WTC11 (cell line): ENCODE measurements at regions not wholly inside any gene's neighbourhood (a gene's known extent, or its start where the extent isn't known, plus 50 kb on each side); places are given as distances from the start of the nearest gene placed in this dataset.

Source experiments
- ATAC-seq: fragments of 200-7000 bp; cut with Tn5 transposase; 2 replicates; pipeline ENCODE4 v1.10.0; 2021; ENCODE audit warnings: mild to moderate bottlenecking, moderate library complexity
- CTCF ChIA-PET: fragments of 300-600 bp; sonication (Branson Sonifier 250); formaldehyde crosslinking; loops from one replicate; lab custom pipeline; 2021; ENCODE audit warnings: antibody characterized with exemption; lab: Charles Lee
- POLR2A ChIA-PET: fragments of 350-600 bp; sonication (Branson Sonifier 250); formaldehyde crosslinking; loops from one replicate; lab custom pipeline; 2021; ENCODE audit warnings: antibody characterized with exemption; lab: Charles Lee
- DNase-seq: peaks from one replicate; pipeline ENCODE4 v3.0.0; 2021; ENCODE audit warnings: low spot score
- H3K27ac Mint-ChIP-seq: 2 replicates; pipeline ENCODE4 v1.8.0; 2021; ENCODE audit warnings: mixed read lengths
- H3K27me3 Mint-ChIP-seq: 2 replicates; pipeline ENCODE4 v1.8.0; 2021; ENCODE audit warnings: low read depth, mild to moderate bottlenecking, moderate library complexity, mixed read lengths
- H3K36me3 Mint-ChIP-seq: 2 replicates; pipeline ENCODE4 v1.8.0; 2021; ENCODE audit warnings: mixed read lengths
- H3K4me1 Mint-ChIP-seq: 2 replicates; pipeline ENCODE4 v1.8.0; 2022; ENCODE audit warnings: mixed read lengths
- H3K4me3 Mint-ChIP-seq: 2 replicates; pipeline ENCODE4 v1.8.0; 2021; ENCODE audit warnings: mild to moderate bottlenecking, moderate library complexity, mixed read lengths
- H3K9me3 Mint-ChIP-seq: 2 replicates; pipeline ENCODE4 v1.8.0; 2021; ENCODE audit warnings: mixed read lengths
- ATF1 ChIP-seq: sonication (generic); formaldehyde crosslinking; IDR thresholded peaks from 2 replicates; pipeline ENCODE4 v1.8.1; 2023; ENCODE audit warnings: mild to moderate bottlenecking, moderate library complexity, missing genetic modification reagents
- E2F4 ChIP-seq: sonication (generic); formaldehyde crosslinking; IDR thresholded peaks from 2 replicates; pipeline ENCODE4 v1.8.1; 2022; ENCODE audit warnings: low read depth, mild to moderate bottlenecking, moderate library complexity, missing genetic modification reagents, borderline replicate concordance
- ELF4 ChIP-seq: sonication (generic); formaldehyde crosslinking; IDR thresholded peaks from 2 replicates; pipeline ENCODE4 v1.8.1; 2022; ENCODE audit warnings: low read depth, mild to moderate bottlenecking, moderate library complexity, missing genetic modification reagents
- ESRRA ChIP-seq: sonication (generic); formaldehyde crosslinking; IDR thresholded peaks from 2 replicates; pipeline ENCODE4 v1.8.1; 2022; ENCODE audit warnings: mild to moderate bottlenecking, missing genetic modification reagents, borderline replicate concordance
- GRHL2 ChIP-seq: fragments of 250-450 bp; sonication (Bioruptor Pico); IDR thresholded peaks from 2 replicates; pipeline ENCODE4 v1.8.0; 2022; ENCODE audit warnings: mild to moderate bottlenecking, moderate library complexity; ENCODE audit not compliant: insufficient replicate concordance, severe bottlenecking
- GTF2I ChIP-seq: fragments of 250-450 bp; sonication (Bioruptor Pico); conservative IDR thresholded peaks from 2 replicates; pipeline ENCODE4 v1.4.0; 2021; ENCODE audit warnings: mild to moderate bottlenecking
- JUN ChIP-seq: sonication (generic); formaldehyde crosslinking; IDR thresholded peaks from 2 replicates; pipeline ENCODE4 v1.8.0; 2023; ENCODE audit warnings: mild to moderate bottlenecking, missing genetic modification reagents
- MXD4 ChIP-seq: fragments of 250-450 bp; sonication (Bioruptor Pico); IDR thresholded peaks from 2 replicates; pipeline ENCODE4 v1.8.0; 2021; ENCODE audit warnings: mild to moderate bottlenecking, moderate library complexity, borderline replicate concordance
- MYBL2 ChIP-seq: sonication (generic); formaldehyde crosslinking; IDR thresholded peaks from 2 replicates; pipeline ENCODE4 v1.8.1; 2023; ENCODE audit warnings: mild to moderate bottlenecking, moderate library complexity, missing genetic modification reagents
- NFE2L1 ChIP-seq: sonication (generic); formaldehyde crosslinking; IDR thresholded peaks from 2 replicates; pipeline ENCODE4 v1.8.1; 2023; ENCODE audit warnings: missing genetic modification reagents
- NR2C2 ChIP-seq: sonication (generic); formaldehyde crosslinking; IDR thresholded peaks from 2 replicates; pipeline ENCODE4 v1.8.0; 2022; ENCODE audit warnings: mild to moderate bottlenecking, missing genetic modification reagents
- NR3C1 ChIP-seq: sonication (generic); formaldehyde crosslinking; conservative IDR thresholded peaks from 2 replicates; pipeline ENCODE4 v1.8.1; 2023; ENCODE audit warnings: low read depth, mild to moderate bottlenecking, missing genetic modification reagents
- SMAD4 ChIP-seq: sonication (generic); formaldehyde crosslinking; IDR thresholded peaks from 2 replicates; pipeline ENCODE4 v1.8.0; 2022; ENCODE audit warnings: mild to moderate bottlenecking, missing genetic modification reagents
- SP1 ChIP-seq: sonication (generic); formaldehyde crosslinking; conservative IDR thresholded peaks from 2 replicates; pipeline ENCODE4 v1.8.1; 2022; ENCODE audit warnings: missing genetic modification reagents
- ZBTB21 ChIP-seq: sonication (generic); formaldehyde crosslinking; IDR thresholded peaks from 2 replicates; pipeline ENCODE4 v1.8.1; 2023; ENCODE audit warnings: mild to moderate bottlenecking, missing genetic modification reagents, borderline replicate concordance
- ZNF423 ChIP-seq: fragments of 250-450 bp; sonication (Bioruptor Pico); IDR thresholded peaks from 2 replicates; pipeline ENCODE4 v2.1.2; 2022; ENCODE audit warnings: mild to moderate bottlenecking, moderate library complexity
- ZNF532 ChIP-seq: fragments of 250-450 bp; sonication (Bioruptor Pico); IDR thresholded peaks from 2 replicates; pipeline ENCODE4 v1.9.0; 2021; ENCODE audit warnings: mild to moderate bottlenecking, borderline replicate concordance
- TF ChIP-seq, protein P1 (sequence below): sonication (generic); formaldehyde crosslinking; IDR thresholded peaks from 2 replicates; pipeline ENCODE4 v1.8.0; 2023; ENCODE audit warnings: mild to moderate bottlenecking, missing genetic modification reagents
- TF ChIP-seq, protein P2 (sequence below): sonication (generic); formaldehyde crosslinking; IDR thresholded peaks from 2 replicates; pipeline ENCODE4 v1.8.1; 2023; ENCODE audit warnings: mild to moderate bottlenecking, missing genetic modification reagents, moderate library complexity

GRCh38 chr3:106570426-106570825 lies 701.6 kb upstream of the CBLB start:
- DNase-seq (no peak), ATAC-seq (no peak)
- no peak overlapping the region for H3K27ac Mint-ChIP-seq
- H3K9me3 Mint-ChIP-seq, result 0 out of 2 replicates have a peak, but pooled peaks cover 4% of the 10 kb centered on the region
- H3K36me3 Mint-ChIP-seq, result no peaks in the 10 kb centered on the region
- TF ChIP-seq SP1 (no peak), NR3C1 (no peak), MXD4 (CRISPR knock-in tag) (no peak), NR2C2 (CRISPR knock-in tag) (no peak), E2F4 (CRISPR knock-in tag) (no peak), ESRRA (CRISPR knock-in tag) (no peak), NFE2L1 (CRISPR knock-in tag) (no peak)
- ChIA-PET CTCF (no interaction called here), POLR2A (no interaction called here)
- H3K27me3 Mint-ChIP-seq, result no peaks in the 10 kb centered on the region
- H3K4me1 Mint-ChIP-seq, result peaks cover 5% of the 10 kb centered on the region; the same call in 1 of the 2 replicates
- H3K4me3 Mint-ChIP-seq, result no peak overlapping the region

DNA sequence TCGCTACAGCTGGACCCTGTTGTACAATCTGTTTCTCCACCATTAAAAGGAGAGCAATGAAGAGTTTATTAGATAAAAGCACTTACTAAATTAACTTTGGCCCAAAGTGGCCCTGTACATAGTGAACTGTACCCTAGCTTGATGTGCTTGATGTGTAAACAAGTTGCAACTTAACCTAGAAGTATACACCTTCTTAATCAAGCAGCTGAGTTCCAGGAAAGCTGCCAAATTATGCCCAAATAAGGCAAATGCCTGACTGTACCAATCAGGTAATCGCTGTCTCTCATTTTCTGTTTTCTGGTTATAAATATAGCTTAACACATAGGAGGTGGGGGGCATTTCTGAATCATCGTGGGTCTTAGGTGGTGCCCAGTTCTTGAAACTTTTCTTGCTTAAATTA lies 704.8 kb upstream of the CBLB start:
- ChIA-PET CTCF (no interaction called here), POLR2A (no interaction called here)
- Mint-ChIP-seq H3K4me1 (peaks cover 2% of the 10 kb centered on the region; the same call in 1 of the 2 replicates), H3K36me3 (no peaks in the 10 kb centered on the region), H3K9me3 (0 out of 2 replicates have a peak, but pooled peaks cover 4% of the 10 kb centered on the region), H3K27me3 (no peaks in the 10 kb centered on the region), H3K4me3 (no peak overlapping the region), H3K27ac (no peak overlapping the region)
- DNase-seq, result no peak
- ATAC-seq, result no peak
- TF ChIP-seq ATF1 (CRISPR knock-in tag) (no peak), MYBL2 (CRISPR knock-in tag) (no peak), SMAD4 (CRISPR knock-in tag) (no peak), ZBTB21 (CRISPR knock-in tag) (no peak)

DNA sequence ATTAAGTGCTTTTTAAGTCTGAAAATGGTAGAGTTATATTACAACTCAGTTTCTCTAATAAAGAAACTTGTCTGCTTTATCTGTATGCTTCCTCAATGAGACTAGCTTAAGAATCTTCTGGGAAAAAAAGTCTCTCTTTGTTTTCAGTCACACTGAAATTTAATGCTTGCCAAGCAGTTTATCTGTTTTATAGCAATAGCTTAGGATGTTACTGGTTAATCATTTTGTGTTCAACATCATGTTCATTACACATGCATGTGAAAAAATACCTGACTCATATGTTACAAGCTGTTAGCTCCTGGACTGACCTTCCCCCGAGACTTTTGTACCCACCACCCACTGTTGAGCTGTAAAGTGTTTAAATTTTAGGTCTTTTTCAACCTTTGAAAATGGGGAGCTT lies 706.2 kb upstream of the CBLB start:
- no peaks in the 10 kb centered on the region for H3K27me3 Mint-ChIP-seq
- TF ChIP-seq ZNF423, result no peak
- TF ChIP-seq ZNF532 (CRISPR knock-in tag), result no peak
- no peak for TF ChIP-seq JUN (CRISPR knock-in tag)
- no peak for TF ChIP-seq GRHL2 (CRISPR knock-in tag)
- TF ChIP-seq NR2C2 (CRISPR knock-in tag), result no peak
- TF ChIP-seq GTF2I (CRISPR knock-in tag), result no peak
- TF ChIP-seq ELF4 (CRISPR knock-in tag), result no peak
- TF ChIP-seq, protein P1, sequence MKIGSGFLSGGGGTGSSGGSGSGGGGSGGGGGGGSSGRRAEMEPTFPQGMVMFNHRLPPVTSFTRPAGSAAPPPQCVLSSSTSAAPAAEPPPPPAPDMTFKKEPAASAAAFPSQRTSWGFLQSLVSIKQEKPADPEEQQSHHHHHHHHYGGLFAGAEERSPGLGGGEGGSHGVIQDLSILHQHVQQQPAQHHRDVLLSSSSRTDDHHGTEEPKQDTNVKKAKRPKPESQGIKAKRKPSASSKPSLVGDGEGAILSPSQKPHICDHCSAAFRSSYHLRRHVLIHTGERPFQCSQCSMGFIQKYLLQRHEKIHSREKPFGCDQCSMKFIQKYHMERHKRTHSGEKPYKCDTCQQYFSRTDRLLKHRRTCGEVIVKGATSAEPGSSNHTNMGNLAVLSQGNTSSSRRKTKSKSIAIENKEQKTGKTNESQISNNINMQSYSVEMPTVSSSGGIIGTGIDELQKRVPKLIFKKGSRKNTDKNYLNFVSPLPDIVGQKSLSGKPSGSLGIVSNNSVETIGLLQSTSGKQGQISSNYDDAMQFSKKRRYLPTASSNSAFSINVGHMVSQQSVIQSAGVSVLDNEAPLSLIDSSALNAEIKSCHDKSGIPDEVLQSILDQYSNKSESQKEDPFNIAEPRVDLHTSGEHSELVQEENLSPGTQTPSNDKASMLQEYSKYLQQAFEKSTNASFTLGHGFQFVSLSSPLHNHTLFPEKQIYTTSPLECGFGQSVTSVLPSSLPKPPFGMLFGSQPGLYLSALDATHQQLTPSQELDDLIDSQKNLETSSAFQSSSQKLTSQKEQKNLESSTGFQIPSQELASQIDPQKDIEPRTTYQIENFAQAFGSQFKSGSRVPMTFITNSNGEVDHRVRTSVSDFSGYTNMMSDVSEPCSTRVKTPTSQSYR (CRISPR knock-in tag), result no peak
- TF ChIP-seq, protein P2, sequence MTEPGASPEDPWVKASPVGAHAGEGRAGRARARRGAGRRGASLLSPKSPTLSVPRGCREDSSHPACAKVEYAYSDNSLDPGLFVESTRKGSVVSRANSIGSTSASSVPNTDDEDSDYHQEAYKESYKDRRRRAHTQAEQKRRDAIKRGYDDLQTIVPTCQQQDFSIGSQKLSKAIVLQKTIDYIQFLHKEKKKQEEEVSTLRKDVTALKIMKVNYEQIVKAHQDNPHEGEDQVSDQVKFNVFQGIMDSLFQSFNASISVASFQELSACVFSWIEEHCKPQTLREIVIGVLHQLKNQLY (CRISPR knock-in tag), result no peak

More for the DNA sequence above, 706.2 kb upstream of the CBLB start:
- ChIA-PET POLR2A (no interaction called here), CTCF (no interaction called here)
- H3K4me3 Mint-ChIP-seq, result no peak overlapping the region
- no peaks in the 10 kb centered on the region for H3K36me3 Mint-ChIP-seq
- peaks cover 3% of the 10 kb centered on the region; the same call in 1 of the 2 replicates for H3K9me3 Mint-ChIP-seq
- ATAC-seq, result no peak
- H3K4me1 Mint-ChIP-seq, result peaks cover 12% of the 10 kb centered on the region
- H3K27ac Mint-ChIP-seq, result no peak overlapping the region
- no peak for DNase-seq
